Kidney (tissue), 13 donors: ENCODE measurements at regions not wholly inside any gene's neighbourhood (a gene's known extent, or its start where the extent isn't known, plus 50 kb on each side); places are given as distances from the start of the nearest gene placed in this dataset.
A peak's percentile ranks its signal among the peaks of the same experiment; 100 is the strongest.

Experiments used
- DNase-seq, 5 donors: peaks; one replicate each; pipeline ENCODE4 v3.0.0-alpha.2; 2013 to 2020
- FAIRE-seq: peaks from 2 replicates; lab custom pipeline; 2012; peaks lifted over from hg19 to GRCh38; lab: Jason Lieb, UNC
- H3K27ac ChIP-seq, 2 donors: one replicate each; pipeline ENCODE4 v1.7.0; 2013; ENCODE audit warnings: low read depth in 2 of 2, low read length in 2 of 2, inconsistent platforms in 1 of 2
- H3K27me3 ChIP-seq: one replicate; pipeline ENCODE4 v1.7.1; 2013; ENCODE audit warnings: low read length, inconsistent platforms; ENCODE audit not compliant: control insufficient read depth, insufficient read depth
- H3K36me3 ChIP-seq, 3 donors: one replicate each; pipeline versions ENCODE4 v1.7.0 to v1.7.1; 2013; ENCODE audit warnings: low read length in 3 of 3, control low read depth in 1 of 3, inconsistent platforms in 1 of 3; ENCODE audit not compliant: insufficient read depth in 3 of 3, control insufficient read depth in 2 of 3
- H3K4me1 ChIP-seq, 3 donors: one replicate each; pipeline versions ENCODE4 v1.7.0 to v1.7.1; 2013; ENCODE audit warnings: low read length in 3 of 3, inconsistent platforms in 1 of 3, low read depth in 1 of 3; ENCODE audit not compliant: control insufficient read depth in 2 of 3, insufficient read depth in 2 of 3
- H3K4me3 ChIP-seq, 3 donors: one replicate each; pipeline versions ENCODE4 v1.7.0 to v1.8.1; 2013; ENCODE audit warnings: low read length in 3 of 3, control low read depth in 1 of 3, inconsistent platforms in 1 of 3
- H3K9ac ChIP-seq, 3 donors: one replicate each; pipeline versions ENCODE4 v1.7.0 to v1.7.1; 2013; ENCODE audit warnings: low read length in 3 of 3, control low read depth in 1 of 3, inconsistent platforms in 1 of 3
- H3K9me3 ChIP-seq, 3 donors: one replicate each; pipeline versions ENCODE4 v1.7.0 to v1.7.1; 2013; ENCODE audit warnings: low read length in 3 of 3, control low read depth in 1 of 3, inconsistent platforms in 1 of 3; ENCODE audit not compliant: control insufficient read depth in 2 of 3, insufficient read depth in 1 of 3
- intact Hi-C: fragments of 100-400 bp; cut with DNase I; formaldehyde crosslinking; loops from one replicate; pipeline ENCODE4 v1.11.1; 2022
- TF ChIP-seq, protein P1 (sequence below): IDR thresholded peaks from 3 replicates; pipeline ENCODE4 v1.5.1; 2012; ENCODE audit warnings: mild to moderate bottlenecking, moderate library complexity, borderline replicate concordance; ENCODE audit not compliant: insufficient read depth; ENCODE audit errors: extremely low read depth
- donor health status: control.
- donor health status: control.
- donor health status: control.
- donor health status: control.
- donor health status: control.
- donor health status: DM: yes; HTN: yes; CAD: no.
- donor health status: Normal renal cell carcinoma (clear cell type).

DNA sequence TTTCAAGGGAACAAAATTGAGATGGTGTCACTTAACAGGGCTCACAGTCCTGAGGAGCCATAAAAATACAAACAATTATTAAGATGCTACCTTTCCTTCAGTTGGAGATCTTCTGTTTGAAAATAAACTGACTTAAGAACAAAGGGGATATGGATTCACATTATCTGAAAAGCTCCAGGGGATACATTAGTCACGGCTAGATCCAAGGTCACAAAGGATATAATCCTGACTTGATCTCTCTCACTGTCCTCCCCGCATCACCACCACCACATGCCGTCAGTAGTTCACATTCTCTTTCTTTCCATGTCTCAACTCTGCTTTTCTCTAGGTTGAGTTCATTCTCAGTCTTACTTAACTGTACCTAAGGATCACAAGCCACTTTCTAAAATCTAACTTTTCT, 530.4 kb upstream of the MARCKS start:
- FAIRE-seq, result no peak
- no peaks in the 10 kb centered on the region for H3K9me3 ChIP-seq
- no peak overlapping the region for H3K9ac ChIP-seq
- H3K36me3 ChIP-seq, result no peaks in the 10 kb centered on the region
- H3K4me1 ChIP-seq, result no peaks in the 10 kb centered on the region
- TF ChIP-seq, protein P1, sequence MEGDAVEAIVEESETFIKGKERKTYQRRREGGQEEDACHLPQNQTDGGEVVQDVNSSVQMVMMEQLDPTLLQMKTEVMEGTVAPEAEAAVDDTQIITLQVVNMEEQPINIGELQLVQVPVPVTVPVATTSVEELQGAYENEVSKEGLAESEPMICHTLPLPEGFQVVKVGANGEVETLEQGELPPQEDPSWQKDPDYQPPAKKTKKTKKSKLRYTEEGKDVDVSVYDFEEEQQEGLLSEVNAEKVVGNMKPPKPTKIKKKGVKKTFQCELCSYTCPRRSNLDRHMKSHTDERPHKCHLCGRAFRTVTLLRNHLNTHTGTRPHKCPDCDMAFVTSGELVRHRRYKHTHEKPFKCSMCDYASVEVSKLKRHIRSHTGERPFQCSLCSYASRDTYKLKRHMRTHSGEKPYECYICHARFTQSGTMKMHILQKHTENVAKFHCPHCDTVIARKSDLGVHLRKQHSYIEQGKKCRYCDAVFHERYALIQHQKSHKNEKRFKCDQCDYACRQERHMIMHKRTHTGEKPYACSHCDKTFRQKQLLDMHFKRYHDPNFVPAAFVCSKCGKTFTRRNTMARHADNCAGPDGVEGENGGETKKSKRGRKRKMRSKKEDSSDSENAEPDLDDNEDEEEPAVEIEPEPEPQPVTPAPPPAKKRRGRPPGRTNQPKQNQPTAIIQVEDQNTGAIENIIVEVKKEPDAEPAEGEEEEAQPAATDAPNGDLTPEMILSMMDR, result no peak
- no peak overlapping the region for H3K27ac ChIP-seq
- intact Hi-C loops, result no loop called here
- no peak overlapping the region for H3K4me3 ChIP-seq
- DNase-seq, result no peak
- no peaks in the 10 kb centered on the region for H3K27me3 ChIP-seq

DNA sequence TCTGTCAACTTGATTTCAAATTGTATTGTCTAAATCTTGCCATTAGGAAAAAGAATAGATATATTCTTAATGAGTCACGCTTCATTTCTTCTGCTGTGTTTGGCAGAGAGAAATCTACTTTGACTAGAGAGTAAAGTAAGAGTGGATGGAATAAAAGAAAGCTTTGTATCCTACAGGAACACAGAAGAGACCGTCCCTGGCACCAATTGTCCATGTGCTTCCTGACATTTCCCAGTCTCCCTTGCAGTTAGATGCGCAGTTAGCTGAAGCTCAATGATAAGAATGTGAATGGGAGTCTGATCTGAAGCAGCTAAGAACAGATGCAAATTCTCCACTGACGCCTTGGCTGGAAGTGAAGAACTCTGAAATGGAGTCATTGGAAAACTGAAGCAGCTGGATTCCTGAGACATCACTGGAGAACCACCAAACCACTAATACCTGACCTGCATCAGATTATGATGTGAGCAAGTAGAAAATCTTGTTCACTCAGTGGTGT, 528.2 kb upstream of the MARCKS start:
- DNase-seq (no peak), FAIRE-seq (no peak)
- H3K9me3 ChIP-seq, result no peaks in the 10 kb centered on the region
- no peak overlapping the region for H3K27ac ChIP-seq
- no peak overlapping the region for H3K9ac ChIP-seq
- TF ChIP-seq, protein P1, result no peak
- intact Hi-C loops, result no loop called here
- no peaks in the 10 kb centered on the region for H3K4me1 ChIP-seq
- H3K4me3 ChIP-seq, result no peak overlapping the region
- no peaks in the 10 kb centered on the region for H3K36me3 ChIP-seq
- H3K27me3 ChIP-seq, result no peaks in the 10 kb centered on the region

DNA sequence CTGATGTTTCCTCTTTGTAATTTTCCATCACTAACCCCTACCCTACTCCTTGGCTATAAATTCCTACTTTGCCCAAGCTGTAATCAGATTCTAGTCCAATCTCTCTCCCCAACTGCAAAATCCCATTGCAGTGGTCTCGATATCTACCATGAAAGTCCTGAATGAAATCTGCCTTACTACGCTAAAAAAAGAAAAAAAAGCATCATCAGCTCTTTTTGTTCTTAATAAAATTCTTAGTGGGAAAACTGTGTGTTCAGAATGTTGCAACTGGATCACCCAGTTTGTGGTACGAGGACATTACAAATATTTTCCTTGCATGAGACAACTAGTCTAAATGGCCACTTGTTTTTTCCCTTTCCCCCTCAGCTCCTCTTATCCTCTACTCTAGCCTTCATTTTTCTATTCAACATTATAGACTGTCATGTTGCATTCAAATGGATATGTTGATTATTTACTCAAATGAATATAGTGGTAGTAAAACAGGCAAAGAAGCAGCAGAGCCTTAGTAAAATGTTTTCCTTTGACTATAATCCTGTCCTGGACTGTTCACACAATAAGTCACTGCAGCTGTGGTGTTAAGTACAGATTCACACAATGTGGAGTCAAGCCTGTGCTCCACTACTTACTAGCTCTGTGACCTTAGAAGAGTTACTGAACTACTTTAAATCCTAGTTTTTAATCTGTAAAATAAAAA, 527.1 kb upstream of the MARCKS start:
- DNase-seq (peak in 1 of 5 donors; percentile 20), FAIRE-seq (no peak)
- no peak overlapping the region for H3K27ac ChIP-seq
- H3K27me3 ChIP-seq, result no peaks in the 10 kb centered on the region
- H3K9me3 ChIP-seq, result no peaks in the 10 kb centered on the region
- TF ChIP-seq, protein P1, result no peak
- H3K4me3 ChIP-seq, result no peak overlapping the region
- H3K36me3 ChIP-seq, result no peaks in the 10 kb centered on the region
- intact Hi-C loops, result no loop called here
- H3K4me1 ChIP-seq, result no peaks in the 10 kb centered on the region
- H3K9ac ChIP-seq, result no peak overlapping the region

DNA sequence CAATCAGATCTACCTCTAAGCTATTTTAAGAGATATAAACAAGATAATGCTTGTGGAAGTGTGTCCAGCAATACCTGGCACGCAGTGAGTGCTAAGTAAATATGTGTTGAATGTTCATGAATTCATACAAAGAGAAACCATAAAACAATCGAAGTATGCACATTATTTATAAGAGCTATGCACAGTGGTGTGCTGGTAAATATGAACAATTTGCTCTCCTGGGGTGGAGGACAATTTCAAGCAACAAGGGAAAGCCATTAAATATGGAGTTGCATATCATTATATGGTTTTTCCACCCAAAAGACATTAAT, 526.6 kb upstream of the MARCKS start:
- no peak for DNase-seq
- no peak overlapping the region for H3K4me3 ChIP-seq
- intact Hi-C loops, result no loop called here
- H3K9me3 ChIP-seq, result no peaks in the 10 kb centered on the region
- H3K27ac ChIP-seq, result no peak overlapping the region
- TF ChIP-seq, protein P1, result no peak
- H3K9ac ChIP-seq, result no peak overlapping the region
- no peaks in the 10 kb centered on the region for H3K4me1 ChIP-seq
- FAIRE-seq, result no peak
- H3K27me3 ChIP-seq, result no peaks in the 10 kb centered on the region
- H3K36me3 ChIP-seq, result no peaks in the 10 kb centered on the region
